ENCODE measurements at regions not wholly inside any gene's neighbourhood (a gene's known extent, or its start where the extent isn't known, plus 50 kb on each side); places are given as distances from the start of the nearest gene placed in this dataset.

DNA sequence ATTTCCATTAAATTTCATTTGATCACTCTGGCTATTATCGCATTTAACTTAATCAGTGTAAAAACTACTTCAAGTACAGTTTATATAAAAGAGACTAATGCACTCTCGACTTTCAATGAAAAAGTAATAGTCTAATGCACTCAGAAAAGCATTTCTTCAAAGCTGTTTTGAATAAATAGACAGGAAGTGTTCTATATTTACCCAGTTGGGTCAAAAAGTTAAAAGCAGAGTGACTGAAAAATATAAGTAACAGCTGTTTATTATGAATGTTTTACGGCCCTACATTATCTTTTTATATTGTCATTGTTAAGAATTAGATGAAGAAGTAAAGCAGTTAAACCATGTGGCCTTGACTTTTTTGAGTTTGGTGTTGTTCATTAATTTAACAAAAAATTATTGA is 391.8 kb downstream of the ZPLD1 start:
- Histone ChIP-seq H3K18ac (ENCODE audit: extremely low read depth, low read length) (no peak overlapping the region), H2BK120ac (replicated peaks; ENCODE audit: low read depth, low read length) (no peak overlapping the region), H4K91ac (replicated peaks; ENCODE audit: insufficient read length, low read length) (no peak overlapping the region), H3K4me3 (ENCODE audit: extremely low read depth in 1 of 4, insufficient read depth in 2 of 4, low read depth in 3 of 4, low read length in 4 of 4) (no peak overlapping the region), H2BK12ac (ENCODE audit: low read depth, low read length) (no peak overlapping the region), H2AFZ (ENCODE audit: low read length) (no peak overlapping the region), H3K4me2 (ENCODE audit: insufficient read depth in 1 of 2, low read depth in 2 of 2, low read length in 2 of 2) (no peak overlapping the region), H4K5ac (ENCODE audit: insufficient read length, low read depth, low read length) (no peak overlapping the region), H3K9ac (replicated peaks in 1 of 4; ENCODE audit: extremely low read depth in 1 of 4, low read depth in 3 of 4, low read length in 3 of 4) (no peak overlapping the region), H3K27me3 (replicated peaks in 1 of 4; ENCODE audit: control insufficient read depth in 3 of 4, extremely low read depth in 1 of 4, insufficient read depth in 3 of 4, low read length in 3 of 4) (no peaks in the 10 kb centered on the region), H3K79me1 (ENCODE audit: low read depth, low read length) (no peaks in the 10 kb centered on the region), H3K4me1 (replicated peaks in 1 of 4; ENCODE audit: control insufficient read depth in 3 of 4, insufficient read depth in 4 of 4, low read length in 3 of 4) (no peaks in the 10 kb centered on the region), H2BK15ac (ENCODE audit: low read length) (no peak overlapping the region), H3K23me2 (ENCODE audit: low read depth, low read length) (no peaks in the 10 kb centered on the region), H2BK20ac (ENCODE audit: low read length) (no peak overlapping the region), H4K20me1 (replicated peaks in 1 of 2; ENCODE audit: control insufficient read depth in 1 of 2, insufficient read depth in 2 of 2, low read length in 2 of 2) (no peaks in the 10 kb centered on the region), H3K36me3 (ENCODE audit: control insufficient read depth in 2 of 4, insufficient read depth in 4 of 4, low read length in 3 of 4) (no peaks in the 10 kb centered on the region), H2AK5ac (ENCODE audit: low read depth, low read length) (no peak overlapping the region), H3K4ac (replicated peaks; ENCODE audit: insufficient read length, low read depth, low read length) (no peak overlapping the region), H3K23ac (ENCODE audit: insufficient read length) (no peak overlapping the region), H4K8ac (ENCODE audit: extremely low read depth, insufficient read depth, low read length) (no peak overlapping the region), H3K27ac (ENCODE audit: low read depth, low read length) (no peak overlapping the region), H3K9me3 (ENCODE audit: insufficient read depth in 2 of 2, low read depth in 1 of 2, low read length in 1 of 2) (no peaks in the 10 kb centered on the region), H3K56ac (replicated peaks; ENCODE audit: insufficient read length, low read depth, low read length) (no peak overlapping the region), H2BK5ac (ENCODE audit: low read depth, low read length) (no peak overlapping the region), H3K14ac (ENCODE audit: insufficient read length) (no peak overlapping the region), H3K79me2 (ENCODE audit: control insufficient read depth in 1 of 2, insufficient read depth in 2 of 2, low read length in 2 of 2) (no peaks in the 10 kb centered on the region)
- POLR2A ChIA-PET (ENCODE audit: partially characterized antibody): no interaction called here
- CTCF ChIA-PET (ENCODE audit: partially characterized antibody): interaction anchor here (0.6 kb wide), 1 partner anchor 39 kb away, joined by 3 read pairs; no protein-coding TSS in a partner anchor
- FAIRE-seq: no peak
- WGBS, 2 experiments (ENCODE audit: extremely low coverage in 1 of 2, insufficient coverage in 1 of 2, insufficient read length in 1 of 2, insufficient replicate concordance in 2 of 2, low coverage in 1 of 2, low lambda C conversion rate in 2 of 2, missing lambda C conversion rate in 1 of 2): 91% methylated on average over 3 of the region's 3 CpGs; no CpG with 5 or more reads in 1 of the 2 experiments
- DNase-seq (ENCODE audit: low read depth in 1 of 2, low spot score in 2 of 2): no peak
- no peak for TF ChIP-seq FOSL1 (IDR thresholded peaks at IDR 0.05; ENCODE audit: insufficient read depth, low read depth, low read length)
- TF ChIP-seq, protein P1, sequence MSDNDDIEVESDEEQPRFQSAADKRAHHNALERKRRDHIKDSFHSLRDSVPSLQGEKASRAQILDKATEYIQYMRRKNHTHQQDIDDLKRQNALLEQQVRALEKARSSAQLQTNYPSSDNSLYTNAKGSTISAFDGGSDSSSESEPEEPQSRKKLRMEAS (IDR thresholded peaks at IDR 0.05): no peak
